Fibroblast of skin of right quadriceps (primary cell): ENCODE measurements at regions not wholly inside any gene's neighbourhood (a gene's known extent, or its start where the extent isn't known, plus 50 kb on each side); places are given as distances from the start of the nearest gene placed in this dataset.
A peak's percentile ranks its signal among the peaks of the same experiment; 100 is the strongest.
"Not testable (repeated sequence)": the region's sequence is repeated elsewhere in the genome, so short reads cannot be mapped to it uniquely, and the experiment has no call there.

Experiments
- DNase-seq: peaks from one replicate; pipeline ENCODE4 v3.0.0-alpha.2; 2013

- DNase-seq, result no peak
These were observed 228.3 kb upstream of the TTC29 start for GRCh38 chr4:147173797-147174432.

DNA sequence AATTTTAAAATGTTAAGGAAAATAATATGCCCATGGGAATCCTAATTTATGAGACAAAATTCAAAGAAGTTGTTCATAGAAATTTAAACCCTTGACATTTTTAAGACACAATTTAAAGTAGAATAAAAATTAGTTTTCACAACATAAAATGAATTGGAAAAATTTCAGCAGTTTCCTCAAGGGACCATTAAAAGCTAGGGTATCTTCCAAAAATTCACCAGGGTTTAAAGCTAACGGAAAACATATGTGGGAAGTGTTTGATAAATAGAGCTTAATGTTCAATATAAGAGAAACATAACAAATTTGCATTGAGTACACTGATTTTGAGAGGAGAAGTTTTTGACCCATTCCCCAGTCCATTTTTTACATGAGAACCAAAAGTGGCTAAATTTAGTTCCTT lies 228.9 kb upstream of the TTC29 start:
- peak; percentile 41 for DNase-seq

GRCh38 chr4:147175460-147176025 lies 229.9 kb upstream of the TTC29 start:
- no peak for DNase-seq

GRCh38 chr4:147182041-147182440 lies 236.4 kb upstream of the TTC29 start:
- DNase-seq, result no peak

- DNase-seq, result no peak
These were observed 247.0 kb upstream of the TTC29 start for GRCh38 chr4:147192679-147193078.

GRCh38 chr4:147194114-147194513 lies 248.4 kb upstream of the TTC29 start:
- DNase-seq, result no peak

DNA sequence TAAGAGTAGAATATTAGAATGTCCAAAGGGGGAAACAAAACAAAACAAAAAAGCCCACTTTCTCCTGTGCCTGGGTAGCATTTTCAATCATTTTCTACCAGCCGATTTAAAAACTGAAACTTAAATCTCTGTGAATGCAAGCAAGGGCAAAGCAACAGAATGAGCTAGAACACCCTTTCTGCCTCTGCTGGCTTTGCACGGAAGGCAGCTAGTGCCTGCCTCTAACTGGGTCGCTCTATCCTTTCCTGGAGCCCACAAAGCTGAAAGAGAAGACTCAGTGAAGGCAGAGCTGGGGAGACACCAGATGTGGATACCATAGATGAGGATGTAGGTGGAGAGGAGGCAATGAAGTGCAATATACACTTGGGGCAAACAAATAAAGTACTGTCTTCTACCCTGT lies 248.9 kb upstream of the TTC29 start:
- no peak for DNase-seq

DNA sequence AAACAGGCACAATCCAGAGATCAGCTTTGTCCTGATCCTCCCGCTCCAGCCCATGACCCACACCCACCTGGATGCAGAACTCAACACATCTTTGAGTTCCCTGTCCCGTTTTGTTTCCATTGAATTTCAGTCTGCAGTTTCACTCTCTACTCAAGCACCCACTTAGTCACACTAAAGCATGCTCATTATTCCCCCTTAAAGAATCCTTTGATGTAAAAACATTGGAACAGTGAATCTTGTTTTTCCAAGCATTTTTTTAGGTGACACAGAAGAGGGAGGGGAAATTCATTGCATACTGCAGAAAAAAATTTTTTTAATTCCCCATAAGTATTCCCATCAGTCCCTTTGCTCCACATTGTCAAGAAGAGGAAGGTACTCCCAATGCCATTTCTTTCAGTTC lies 249.7 kb upstream of the TTC29 start:
- peak; percentile 25 for DNase-seq

DNA sequence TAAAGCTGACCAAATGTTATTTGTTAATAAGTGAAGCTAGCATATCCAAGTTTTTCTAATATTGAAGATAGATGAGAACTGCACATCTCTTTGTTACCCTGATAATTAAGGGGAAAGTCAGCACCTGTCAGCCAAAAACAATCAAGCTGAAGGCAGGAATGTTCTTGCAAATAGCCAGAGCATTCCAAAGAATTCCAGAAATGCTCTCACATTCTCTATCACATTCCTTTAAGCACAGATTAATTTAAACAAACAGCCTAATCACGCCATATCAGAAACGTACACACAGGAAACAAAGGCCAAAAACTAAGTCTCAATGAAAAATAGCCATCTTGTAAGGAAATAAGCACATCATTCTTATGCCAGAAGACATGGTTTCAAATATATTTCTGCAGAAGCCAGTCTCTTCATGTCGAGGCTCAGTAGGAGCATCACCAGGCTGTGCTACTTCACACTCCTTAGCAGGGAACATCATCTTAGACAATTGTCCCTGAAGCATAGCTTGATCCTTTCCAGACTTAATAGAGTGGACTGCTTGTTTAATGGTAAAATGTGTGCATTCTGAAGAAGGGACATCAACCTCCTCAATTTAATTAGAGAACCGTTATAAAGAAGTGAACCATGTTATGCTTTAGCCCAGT lies 252.9 kb upstream of the TTC29 start:
- peak; percentile 23 for DNase-seq

GRCh38 chr4:147201016-147201415 lies 255.4 kb upstream of the TTC29 start:
- no peak for DNase-seq

DNA sequence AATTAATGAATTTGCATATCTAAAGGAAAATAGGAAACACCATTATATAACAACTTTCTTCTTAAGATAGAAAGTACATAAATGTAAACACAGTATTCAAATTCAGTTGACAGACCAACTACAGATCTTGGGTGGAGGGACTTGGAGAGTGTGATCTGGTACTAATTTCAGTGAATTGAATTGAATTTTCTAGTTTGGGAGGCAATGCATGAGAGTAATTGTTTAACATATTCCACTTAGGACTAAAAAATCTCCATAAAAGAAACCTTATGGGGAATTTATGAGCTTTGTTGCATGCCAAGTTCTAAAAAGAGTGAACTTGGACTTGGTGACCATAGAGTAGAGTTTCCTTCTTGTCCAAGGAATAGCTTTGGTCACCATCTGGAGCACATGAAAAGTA lies 261.1 kb upstream of the TTC29 start:
- no peak for DNase-seq

- DNase-seq, result peak; percentile 65
These were observed 262.2 kb upstream of the TTC29 start for GRCh38 chr4:147207911-147208310.

DNA sequence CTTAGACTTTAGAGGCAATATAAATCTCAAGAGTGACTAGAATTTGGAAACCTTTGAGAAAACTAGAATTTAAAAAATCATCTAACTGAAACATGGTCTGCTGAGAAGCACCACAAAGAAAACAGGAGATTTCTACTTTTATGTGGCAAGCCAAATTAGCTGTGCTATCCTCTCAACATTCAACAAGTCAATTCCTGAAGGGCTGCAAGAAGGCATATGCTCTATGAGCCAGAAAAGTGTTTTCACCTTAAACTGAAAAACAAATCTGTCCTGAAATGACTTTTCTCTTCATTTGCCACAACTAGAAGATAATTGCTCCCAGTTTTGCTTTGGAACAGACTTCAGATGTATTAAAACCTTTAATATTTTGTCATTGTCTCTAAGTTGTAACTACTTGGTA lies 263.2 kb upstream of the EDNRA start:
- DNase-seq, result no peak

- no peak for DNase-seq
These were observed 261.8 kb upstream of the EDNRA start for GRCh38 chr4:147219145-147219544.

DNA sequence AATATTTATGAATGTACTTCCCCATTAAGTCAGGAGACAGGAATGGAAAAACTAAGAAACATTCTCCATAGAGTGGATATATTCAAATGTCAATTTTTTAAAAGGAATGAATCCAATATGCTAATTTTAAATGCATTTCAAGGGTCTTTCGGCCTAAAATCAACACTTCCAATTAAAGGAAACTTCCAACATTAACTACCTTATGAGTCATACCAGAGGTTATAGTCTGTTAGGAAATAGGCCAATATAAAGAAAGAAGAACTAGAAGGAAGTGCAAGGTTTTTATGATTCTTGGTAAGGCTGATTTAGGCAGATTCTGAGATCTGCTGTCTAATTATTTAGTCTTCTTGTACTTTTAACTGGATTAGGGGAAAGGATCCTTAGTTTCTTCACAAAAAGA lies 260.1 kb upstream of the EDNRA start:
- no peak for DNase-seq

DNA sequence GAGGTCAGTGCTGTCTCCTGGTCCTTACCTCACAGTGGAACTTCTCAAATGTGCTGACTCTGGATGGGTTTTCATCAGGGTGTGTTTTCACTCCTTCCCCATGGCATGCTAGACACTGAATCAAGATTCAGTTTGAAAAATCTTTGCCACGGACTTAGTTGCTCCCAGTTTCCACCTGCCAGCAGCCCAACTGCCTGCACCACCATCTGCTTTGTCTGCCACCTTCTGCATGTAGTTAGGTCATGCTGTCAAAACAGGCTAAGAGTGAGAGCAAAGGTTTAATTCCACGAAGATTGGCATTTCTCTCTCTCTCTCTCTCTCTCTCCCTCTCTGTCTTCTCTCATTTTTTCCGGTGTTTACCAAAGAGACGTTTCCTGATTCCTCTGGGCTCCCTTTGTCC lies 258.0 kb upstream of the EDNRA start:
- no peak for DNase-seq

DNA sequence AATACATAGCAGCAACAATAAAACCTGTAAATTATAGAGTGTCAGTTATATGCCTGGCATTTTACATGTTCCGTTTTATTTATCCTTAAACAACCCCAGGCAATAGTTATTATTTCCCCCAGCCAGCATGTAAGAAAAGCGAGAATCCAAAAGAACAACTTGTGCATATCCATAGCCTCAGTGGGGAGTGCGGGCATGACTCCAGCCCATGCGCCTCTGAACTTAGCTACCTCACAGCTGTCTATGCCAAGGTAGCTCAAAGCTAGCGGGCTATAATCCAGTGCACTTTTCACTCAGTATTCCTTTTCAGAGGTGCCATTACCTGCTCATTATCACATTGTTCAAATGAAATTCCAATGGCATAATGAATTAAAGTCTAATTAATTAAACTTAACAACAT lies 257.3 kb upstream of the EDNRA start:
- DNase-seq, result no peak

DNA sequence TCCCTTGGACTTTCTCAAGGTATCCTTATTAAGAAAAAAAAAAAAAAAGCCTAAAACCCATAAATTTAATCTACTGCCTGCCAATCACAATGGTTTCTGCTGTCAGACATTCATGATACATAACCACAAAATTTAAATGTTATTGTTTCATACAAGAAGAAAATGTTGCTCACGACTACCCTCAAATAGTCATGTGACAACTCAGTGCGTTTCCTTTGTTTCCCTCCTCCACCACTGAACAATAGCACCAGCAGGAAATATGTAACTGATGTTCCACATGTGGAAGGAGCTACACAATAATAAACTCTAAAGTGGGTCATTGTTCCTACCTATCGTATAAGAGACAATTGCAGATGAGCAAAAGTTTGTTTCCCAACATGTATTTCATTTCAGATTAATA lies 244.1 kb upstream of the EDNRA start:
- DNase-seq, result no peak

GRCh38 chr4:147244786-147245185 lies 236.1 kb upstream of the EDNRA start:
- peak; percentile 38 for DNase-seq

- DNase-seq, result no peak
These were observed 234.8 kb upstream of the EDNRA start for GRCh38 chr4:147246096-147246495.

GRCh38 chr4:147246528-147246927 lies 234.4 kb upstream of the EDNRA start:
- DNase-seq, result not testable (repeated sequence)

DNA sequence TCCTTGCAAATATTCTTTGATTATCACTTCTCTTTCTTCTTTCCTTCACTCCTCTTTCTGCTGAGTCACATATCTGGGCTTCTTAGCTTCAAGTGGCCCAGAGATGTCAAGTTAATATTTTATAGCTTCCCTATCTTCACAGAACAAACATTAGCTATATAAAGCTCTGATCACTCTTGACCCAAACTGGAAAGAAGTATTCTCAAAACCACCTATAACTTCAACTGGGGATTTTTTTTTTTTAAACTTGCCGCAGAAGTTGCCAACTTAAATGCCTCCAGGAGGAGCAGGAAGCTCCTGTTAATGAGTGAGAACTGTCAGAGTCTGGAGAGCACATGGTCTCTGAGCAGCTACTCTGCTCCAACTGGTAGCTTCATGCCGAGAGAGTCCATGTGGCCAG lies 233.3 kb upstream of the EDNRA start:
- peak; percentile 23 for DNase-seq

- no peak for DNase-seq
These were observed 230.8 kb upstream of the EDNRA start for GRCh38 chr4:147250062-147250461.

DNA sequence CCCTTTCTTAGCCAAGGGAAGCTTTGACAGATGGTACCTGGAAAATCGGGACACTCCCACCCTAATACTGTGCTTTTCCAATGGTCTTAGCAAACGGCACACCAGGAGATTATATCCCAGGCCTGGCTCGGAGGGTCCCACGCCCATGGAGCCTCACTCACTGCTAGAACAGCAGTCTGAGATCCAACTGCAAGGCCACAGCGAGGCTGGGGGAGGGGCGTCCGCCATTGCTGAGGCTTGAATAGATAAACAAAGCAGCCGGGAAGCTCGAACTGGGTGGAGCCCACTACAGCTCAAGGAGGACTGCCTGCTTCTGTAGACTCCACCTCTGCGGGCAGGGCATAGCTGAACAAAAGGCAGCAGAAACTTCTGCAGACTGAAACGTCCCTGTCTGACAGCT lies 225.6 kb upstream of the EDNRA start:
- DNase-seq, result not testable (repeated sequence)

GRCh38 chr4:147259271-147259670 lies 221.6 kb upstream of the EDNRA start:
- DNase-seq, result not testable (repeated sequence)
